Motor neuron (in vitro differentiated cells): ENCODE measurements at regions not wholly inside any gene's neighbourhood (a gene's known extent, or its start where the extent isn't known, plus 50 kb on each side); places are given as distances from the start of the nearest gene placed in this dataset.

Source experiments
- ATAC-seq, 8 experiments: fragments of 200-7000 bp; cut with Tn5 transposase; replicated peaks in 6 of 8; 2 replicates each; pipeline ENCODE4 v1.8.0; 2021; ENCODE audit warnings: mild to moderate bottlenecking in 8 of 8, moderate library complexity in 8 of 8
- H3K27ac ChIP-seq, 2 donors: fragments of 250-450 bp; sonication (Bioruptor Pico); 2 replicates each; pipeline ENCODE4 v1.9.0; 2021; ENCODE audit warnings: antibody characterized with exemption in 2 of 2, mild to moderate bottlenecking in 2 of 2, moderate library complexity in 1 of 2
- H3K4me1 ChIP-seq, 2 donors: fragments of 250-450 bp; sonication (Bioruptor Pico); replicated peaks in 1 of 2; 2 replicates each; pipeline ENCODE4 v1.6.1; 2021; ENCODE audit warnings: antibody characterized with exemption in 2 of 2, mild to moderate bottlenecking in 2 of 2, moderate library complexity in 1 of 2
- H3K4me3 ChIP-seq, 5 donors: fragments of 250-450 bp; sonication (Bioruptor Pico); 2 replicates each; pipeline ENCODE4 v1.9.0; 2021; ENCODE audit warnings: antibody characterized with exemption in 5 of 5, mild to moderate bottlenecking in 5 of 5, moderate library complexity in 4 of 5
- WGBS, 10 experiments: fragments of 450-650 bp; shearing (Covaris generic); methylation state at CpG; one replicate each; pipeline ENCODE4 v1.0.0; 2022; 5-methylcytosine and 5-hydroxymethylcytosine counted together
- in situ Hi-C, 9 experiments: fragments of 400-800 bp; cut with MboI; loops; one replicate each; pipeline ENCODE4 v1.15.0; 2021; ENCODE audit warnings: low sequenced_read_pairs in 9 of 9, low pct_unique_long_range_greater_than_20kb in 2 of 9; ENCODE audit not compliant: unreplicated experiment in 9 of 9

- Histone ChIP-seq H3K27ac (no peak overlapping the region), H3K4me1 (peaks cover 0 to 5% of the 10 kb centered on the region in 2 donors), H3K4me3 (no peak overlapping the region)
- no peak for ATAC-seq
- WGBS, 10 experiments, result 24 to 98% (median 77%) methylated on average over 1 to 9 of the region's 10 CpGs; no CpG with 5 or more reads in 3 of the 10 experiments
- in situ Hi-C loops, result no loop called here
Measured at GRCh38 chr18:78830161-78830560, 149.5 kb upstream of the SALL3 start.

DNA sequence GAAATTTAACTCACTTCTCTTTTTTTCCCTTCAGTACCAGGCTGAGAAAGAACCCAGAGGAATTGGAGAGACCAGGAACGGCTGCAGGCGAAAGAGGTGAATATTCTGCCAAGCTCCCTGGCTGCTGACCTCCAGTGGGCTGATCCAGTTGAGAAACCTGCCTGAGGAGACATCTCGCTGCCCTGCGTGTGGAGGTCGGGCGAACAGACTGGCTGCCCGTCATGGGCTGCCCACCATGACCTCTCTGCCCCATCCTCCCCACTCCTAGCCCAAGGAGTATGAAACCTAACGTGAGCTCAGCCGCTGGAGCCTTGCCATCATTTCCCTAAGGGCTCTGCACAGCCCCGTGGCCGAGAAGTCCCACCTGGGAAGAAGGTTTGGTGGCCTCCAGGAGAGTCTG is 148.8 kb upstream of the SALL3 start:
- in situ Hi-C loops, result no loop called here
- H3K27ac ChIP-seq, result no peak overlapping the region
- H3K4me1 ChIP-seq, result peaks cover 0 to 5% of the 10 kb centered on the region in 2 donors
- WGBS, 10 experiments, result 0 to 98% (median 60%) methylated on average over 1 to 9 of the region's 11 CpGs; no CpG with 5 or more reads in 2 of the 10 experiments
- no peak for ATAC-seq
- no peak overlapping the region for H3K4me3 ChIP-seq

DNA sequence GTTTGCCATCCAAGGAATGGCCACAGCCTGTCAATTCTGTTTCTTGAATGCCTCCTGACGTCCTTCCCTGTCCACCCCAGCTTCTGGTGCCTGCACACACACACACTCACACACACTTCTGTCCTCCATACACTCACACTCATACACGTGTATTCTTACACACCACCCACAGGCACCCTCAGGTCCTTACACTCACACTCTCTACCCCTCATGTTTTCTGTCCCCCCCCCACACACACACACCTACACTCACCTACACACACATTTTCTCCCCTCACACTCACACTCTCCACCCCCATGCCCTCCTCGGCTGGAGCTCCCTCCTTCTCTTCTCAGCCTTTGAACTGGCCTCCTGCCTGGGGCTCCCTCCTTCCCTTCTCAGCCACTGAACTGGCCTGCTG is 148.0 kb upstream of the SALL3 start:
- Histone ChIP-seq H3K4me1 (peaks cover 0 to 5% of the 10 kb centered on the region in 2 donors), H3K27ac (no peak overlapping the region), H3K4me3 (no peak overlapping the region)
- ATAC-seq, result no peak
- WGBS, 10 experiments, result 0 to 54% (median 19%) methylated on average over 1 to 3 of the region's 3 CpGs; no CpG with 5 or more reads in 3 of the 10 experiments
- in situ Hi-C loops, result no loop called here

GRCh38 chr18:78833833-78834232 is 145.8 kb upstream of the SALL3 start:
- 13 to 87% (median 54%) methylated on average over 3 to 11 of the region's 11 CpGs for WGBS, 10 experiments
- Histone ChIP-seq H3K4me3 (no peak overlapping the region), H3K4me1 (no peaks in the 10 kb centered on the region), H3K27ac (no peak overlapping the region)
- no peak for ATAC-seq
- in situ Hi-C loops, result no loop called here

DNA sequence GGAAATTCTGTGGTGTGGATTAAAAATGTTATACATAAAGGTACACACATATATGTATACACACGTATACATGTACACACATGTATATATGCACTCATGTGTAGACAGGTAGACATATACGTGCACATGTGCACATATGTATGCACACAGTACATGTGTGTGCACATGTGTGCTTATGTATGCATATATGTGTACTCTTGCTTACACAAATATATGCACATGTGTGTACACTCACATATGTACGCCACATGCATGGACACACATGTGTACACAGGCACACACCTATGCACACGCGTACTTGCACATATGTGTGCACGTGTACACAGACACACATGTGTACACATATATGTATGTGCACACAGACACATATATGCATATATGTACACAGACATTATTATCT is 142.8 kb upstream of the SALL3 start:
- H3K27ac ChIP-seq, result no peak overlapping the region
- 47 to 100% (median 85%) methylated on average over 1 to 6 of the region's 6 CpGs; no CpG with 5 or more reads in 4 of the 10 experiments for WGBS, 10 experiments
- H3K4me3 ChIP-seq, result no peak overlapping the region
- no peak for ATAC-seq
- H3K4me1 ChIP-seq, result no peaks in the 10 kb centered on the region
- in situ Hi-C loops, result no loop called here

- no peak for ATAC-seq
- no peak overlapping the region for H3K4me3 ChIP-seq
- H3K4me1 ChIP-seq, result no peaks in the 10 kb centered on the region
- 52 to 100% (median 85%) methylated on average over 1 to 12 of the region's 14 CpGs for WGBS, 10 experiments
- in situ Hi-C loops, result no loop called here
- H3K27ac ChIP-seq, result no peak overlapping the region
Measured at GRCh38 chr18:78837754-78838153, 141.9 kb upstream of the SALL3 start.

DNA sequence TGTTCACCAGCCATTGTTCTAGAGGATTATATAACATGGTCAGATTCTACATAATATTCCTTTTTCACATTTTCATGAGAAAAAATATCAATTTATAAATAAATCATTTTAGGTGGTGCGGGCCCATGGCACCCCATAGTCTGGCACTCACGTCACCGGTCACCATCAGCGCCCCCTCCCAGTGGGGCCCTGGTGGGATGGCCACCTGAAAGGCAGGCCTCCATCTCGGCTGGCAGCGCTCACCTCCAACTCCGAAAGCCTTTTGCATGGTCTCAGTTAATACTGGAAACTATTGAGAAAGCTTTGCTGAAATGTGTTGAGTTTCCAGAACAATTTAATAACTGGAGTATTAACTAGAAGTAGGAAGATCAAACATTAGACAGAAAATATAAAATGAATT is 141.4 kb upstream of the SALL3 start:
- Histone ChIP-seq H3K4me3 (no peak overlapping the region), H3K4me1 (no peaks in the 10 kb centered on the region), H3K27ac (no peak overlapping the region)
- in situ Hi-C loops, result no loop called here
- no peak for ATAC-seq
- WGBS, 10 experiments, result 40 to 100% (median 69%) methylated on average over 1 to 7 of the region's 7 CpGs; no CpG with 5 or more reads in 2 of the 10 experiments

GRCh38 chr18:78849046-78849445 is 130.6 kb upstream of the SALL3 start:
- ATAC-seq, result no peak
- WGBS, 10 experiments, result 0 to 73% (median 65%) methylated on average over 1 to 4 of the region's 5 CpGs; no CpG with 5 or more reads in 3 of the 10 experiments
- Histone ChIP-seq H3K27ac (no peak overlapping the region), H3K4me3 (no peak overlapping the region), H3K4me1 (no peaks in the 10 kb centered on the region)
- in situ Hi-C loops, result no loop called here

DNA sequence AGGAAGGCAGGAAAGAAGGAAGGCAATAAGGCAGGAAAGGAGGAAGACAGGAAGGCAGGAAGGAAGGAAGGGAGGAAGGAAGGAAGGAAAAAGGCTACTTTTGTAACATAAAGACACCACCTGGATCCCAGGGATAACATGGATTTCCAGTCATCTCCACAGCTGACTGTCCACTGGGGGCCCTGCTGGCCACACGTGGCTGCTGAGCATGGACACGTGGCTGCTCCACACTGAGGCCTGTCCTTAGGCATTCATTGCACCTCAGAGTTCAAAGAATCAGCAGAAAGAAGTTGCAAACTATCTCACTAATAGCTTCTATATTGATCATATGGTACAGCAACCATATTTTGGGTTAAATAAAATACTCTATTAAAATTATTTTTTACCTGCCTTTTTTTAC is 130.2 kb upstream of the SALL3 start:
- Histone ChIP-seq H3K27ac (no peak overlapping the region), H3K4me1 (no peaks in the 10 kb centered on the region), H3K4me3 (no peak overlapping the region)
- WGBS, 10 experiments, result 0 to 80% (median 0%) methylated on average over 2 of the region's 2 CpGs; no CpG with 5 or more reads in 7 of the 10 experiments
- ATAC-seq, result no peak
- in situ Hi-C loops, result no loop called here

DNA sequence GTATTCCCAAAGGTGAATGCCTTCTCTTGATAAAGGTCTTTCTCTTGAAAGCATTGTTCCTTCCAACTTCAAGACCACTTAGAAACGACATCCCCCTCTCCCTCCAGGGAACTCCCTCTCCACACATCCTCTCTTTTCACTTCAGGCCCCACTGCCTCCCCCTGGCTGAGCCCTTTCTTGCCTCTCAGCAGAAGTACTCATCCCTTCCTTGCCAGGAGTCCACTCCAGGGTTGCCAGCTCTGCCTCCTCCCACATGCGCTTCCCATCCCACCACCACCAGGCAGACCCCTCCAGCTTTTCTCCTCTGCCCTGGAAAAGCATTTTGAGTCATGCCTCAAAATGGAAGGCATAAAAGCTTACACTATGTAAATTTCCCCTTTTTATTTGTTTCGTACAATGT is 126.3 kb upstream of the SALL3 start:
- in situ Hi-C loops, result no loop called here
- no peak for ATAC-seq
- H3K27ac ChIP-seq, result no peak overlapping the region
- H3K4me3 ChIP-seq, result no peak overlapping the region
- WGBS, 10 experiments, result 0 to 83% (median 47%) methylated on average over 1 to 3 of the region's 3 CpGs; no CpG with 5 or more reads in 2 of the 10 experiments
- peaks cover 6 to 17% of the 10 kb centered on the region in 2 donors for H3K4me1 ChIP-seq

DNA sequence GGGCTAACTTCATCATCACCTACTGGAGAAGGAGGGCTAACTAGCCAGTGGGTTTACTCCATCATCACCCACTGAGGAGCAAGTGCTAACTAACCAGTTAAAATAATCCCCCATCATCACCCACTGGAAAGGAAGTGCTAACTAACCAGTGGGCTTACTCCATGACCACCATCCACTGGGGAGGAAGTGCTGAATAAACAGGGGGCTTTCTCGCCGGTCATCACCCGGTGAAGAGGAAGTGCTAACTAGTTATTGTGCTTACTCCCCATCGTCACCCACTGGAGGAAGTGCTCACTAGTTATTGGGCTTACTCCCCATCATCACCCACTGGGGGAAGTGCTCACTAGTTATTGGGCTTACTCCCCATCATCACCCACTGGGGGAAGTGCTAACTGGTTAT is 124.4 kb upstream of the SALL3 start:
- 50 to 100% methylated on average over 2 to 4 of the region's 4 CpGs; no CpG with 5 or more reads in 8 of the 10 experiments for WGBS, 10 experiments
- in situ Hi-C loops, result no loop called here

GRCh38 chr18:78856569-78857313 is 122.9 kb upstream of the SALL3 start:
- H3K4me1 ChIP-seq, result peaks cover 6 to 17% of the 10 kb centered on the region in 2 donors
- ATAC-seq, result peak in 3 of 8 experiments; percentile 11 to 53 (median 50)
- 21 to 95% (median 81%) methylated on average over 4 to 23 of the region's 50 CpGs; no CpG with 5 or more reads in 5 of the 10 experiments for WGBS, 10 experiments
- peak overlapping the region in 1 of 2 donors; percentile 20 for H3K27ac ChIP-seq
- in situ Hi-C loops, result no loop called here
- peak overlapping the region in 2 of 5 donors; percentile 8 to 29 for H3K4me3 ChIP-seq

More for the DNA sequence above, 124.4 kb upstream of the SALL3 start:
- Histone ChIP-seq H3K27ac (no peak overlapping the region), H3K4me1 (peaks cover 6 to 17% of the 10 kb centered on the region in 2 donors), H3K4me3 (no peak overlapping the region)
- ATAC-seq, result no peak

DNA sequence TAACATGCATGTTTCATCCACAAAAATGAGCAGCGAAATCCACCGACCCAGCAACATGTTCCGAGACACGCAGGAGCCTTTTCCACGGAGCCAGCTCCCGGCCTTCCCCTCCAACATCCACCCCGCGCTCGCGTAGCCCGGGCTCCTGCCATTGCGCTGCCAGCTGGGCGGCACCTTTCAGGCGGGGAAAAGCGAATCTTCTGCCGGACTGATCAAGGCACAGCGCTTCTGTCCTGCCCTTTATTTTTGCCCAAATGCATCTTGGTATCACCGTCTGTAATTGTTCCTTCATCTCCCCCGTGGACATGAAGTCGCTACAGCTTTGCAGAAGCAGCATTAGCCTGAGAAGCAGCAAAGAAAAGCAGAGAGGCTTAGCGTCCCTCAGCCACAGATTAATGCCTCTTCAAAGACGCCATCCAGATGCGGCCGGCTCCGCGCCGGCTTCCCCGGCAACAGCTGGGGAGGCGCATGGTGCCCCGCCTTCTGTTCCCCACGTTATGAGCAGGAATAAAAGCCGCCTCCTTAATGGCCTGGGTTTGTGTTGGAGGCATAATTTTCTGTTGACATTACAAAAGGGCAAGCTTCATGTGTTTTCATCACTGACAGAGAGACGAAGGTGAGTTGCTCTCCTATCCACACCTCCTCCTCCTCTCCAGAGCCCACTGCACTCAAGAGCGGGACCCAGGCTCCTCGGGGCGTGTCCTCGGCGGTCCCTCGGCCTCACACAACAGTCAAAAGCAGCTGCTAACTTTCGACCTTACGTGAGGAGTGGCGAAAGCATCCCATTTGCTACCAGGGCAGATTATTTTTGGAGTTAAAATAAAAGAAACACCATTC is 122.1 kb upstream of the SALL3 start:
- ATAC-seq, result peak in 4 of 8 experiments; percentile 91 to 96 (median 92)
- peak overlapping the region in 1 of 2 donors; percentile 20 for H3K27ac ChIP-seq
- in situ Hi-C loops, result no loop called here
- WGBS, 10 experiments, result 5 to 97% (median 42%) methylated on average over 2 to 22 of the region's 42 CpGs; no CpG with 5 or more reads in 2 of the 10 experiments
- H3K4me1 ChIP-seq, result peaks cover 6 to 17% of the 10 kb centered on the region in 2 donors
- H3K4me3 ChIP-seq, result peak overlapping the region in 2 of 5 donors; percentile 8 to 29
